ENCODE measurements at regions not wholly inside any gene's neighbourhood (a gene's known extent, or its start where the extent isn't known, plus 50 kb on each side); places are given as distances from the start of the nearest gene placed in this dataset.

DNA sequence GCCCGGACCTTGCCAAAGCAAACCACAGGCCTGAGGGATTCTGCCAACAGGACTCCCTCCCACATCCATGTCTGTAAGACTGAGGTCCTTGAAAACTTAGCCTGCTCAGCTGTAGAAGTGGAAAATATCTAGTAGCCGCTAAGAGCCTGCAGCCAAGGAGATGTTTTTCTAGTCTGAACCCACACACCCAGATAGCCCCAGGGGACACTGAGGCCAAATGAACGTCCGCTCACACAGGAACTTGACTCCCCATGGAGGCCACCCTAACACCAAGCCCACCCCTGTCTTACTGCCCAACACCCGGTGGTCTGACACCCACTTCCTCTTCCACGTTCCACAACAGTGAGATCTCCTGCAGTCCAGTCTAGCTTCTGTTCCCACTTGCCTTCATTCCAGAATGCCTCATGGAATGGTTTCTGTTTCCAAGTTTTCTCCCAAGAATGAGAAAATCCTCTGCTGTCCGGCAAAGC lies 174.8 kb downstream of the PLPP3 start:
- Mint-ChIP-seq H3K27ac (ENCODE audit: unreplicated experiment) (peak overlapping the region; percentile 2), H3K36me3 (ENCODE audit: low read depth) (no peaks in the 10 kb centered on the region), H3K4me1 (ENCODE audit: low read depth) (peaks cover 12% of the 10 kb centered on the region), H3K4me3 (ENCODE audit: unreplicated experiment) (no peak overlapping the region), H3K27me3 (ENCODE audit: low read depth) (no peaks in the 10 kb centered on the region), H3K9me3 (ENCODE audit: low read depth) (no peaks in the 10 kb centered on the region)
- no peak for DNase-seq (ENCODE audit: low spot score)
- TF ChIP-seq, protein P1, sequence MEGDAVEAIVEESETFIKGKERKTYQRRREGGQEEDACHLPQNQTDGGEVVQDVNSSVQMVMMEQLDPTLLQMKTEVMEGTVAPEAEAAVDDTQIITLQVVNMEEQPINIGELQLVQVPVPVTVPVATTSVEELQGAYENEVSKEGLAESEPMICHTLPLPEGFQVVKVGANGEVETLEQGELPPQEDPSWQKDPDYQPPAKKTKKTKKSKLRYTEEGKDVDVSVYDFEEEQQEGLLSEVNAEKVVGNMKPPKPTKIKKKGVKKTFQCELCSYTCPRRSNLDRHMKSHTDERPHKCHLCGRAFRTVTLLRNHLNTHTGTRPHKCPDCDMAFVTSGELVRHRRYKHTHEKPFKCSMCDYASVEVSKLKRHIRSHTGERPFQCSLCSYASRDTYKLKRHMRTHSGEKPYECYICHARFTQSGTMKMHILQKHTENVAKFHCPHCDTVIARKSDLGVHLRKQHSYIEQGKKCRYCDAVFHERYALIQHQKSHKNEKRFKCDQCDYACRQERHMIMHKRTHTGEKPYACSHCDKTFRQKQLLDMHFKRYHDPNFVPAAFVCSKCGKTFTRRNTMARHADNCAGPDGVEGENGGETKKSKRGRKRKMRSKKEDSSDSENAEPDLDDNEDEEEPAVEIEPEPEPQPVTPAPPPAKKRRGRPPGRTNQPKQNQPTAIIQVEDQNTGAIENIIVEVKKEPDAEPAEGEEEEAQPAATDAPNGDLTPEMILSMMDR (IDR thresholded peaks at IDR 0.05): no peak

DNA sequence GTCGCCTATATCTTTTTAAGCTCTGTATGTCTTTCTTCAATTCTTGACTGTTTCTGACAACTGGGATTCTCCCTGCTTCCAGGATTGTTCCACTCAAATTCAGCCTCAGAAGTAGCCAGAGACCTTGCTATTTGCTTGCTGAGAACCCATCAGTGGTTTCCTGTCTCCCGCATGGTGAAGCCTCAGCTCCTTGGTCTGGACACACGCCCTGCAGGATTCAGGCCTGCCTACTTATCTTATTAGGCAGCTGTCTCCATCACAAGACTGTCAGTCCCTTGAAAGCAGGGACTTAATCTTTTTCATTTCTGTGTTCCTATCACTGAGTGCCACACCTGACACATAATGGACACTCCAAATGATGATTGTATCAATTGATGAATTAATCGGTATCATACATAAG lies 175.3 kb downstream of the PLPP3 start:
- Mint-ChIP-seq H3K4me3 (ENCODE audit: unreplicated experiment) (no peak overlapping the region), H3K27me3 (ENCODE audit: low read depth) (no peaks in the 10 kb centered on the region), H3K9me3 (ENCODE audit: low read depth) (no peaks in the 10 kb centered on the region), H3K4me1 (ENCODE audit: low read depth) (peaks cover 12% of the 10 kb centered on the region), H3K36me3 (ENCODE audit: low read depth) (no peaks in the 10 kb centered on the region), H3K27ac (ENCODE audit: unreplicated experiment) (no peak overlapping the region)
- TF ChIP-seq, protein P1 (IDR thresholded peaks at IDR 0.05): no peak
- DNase-seq (ENCODE audit: low spot score): no peak

DNA sequence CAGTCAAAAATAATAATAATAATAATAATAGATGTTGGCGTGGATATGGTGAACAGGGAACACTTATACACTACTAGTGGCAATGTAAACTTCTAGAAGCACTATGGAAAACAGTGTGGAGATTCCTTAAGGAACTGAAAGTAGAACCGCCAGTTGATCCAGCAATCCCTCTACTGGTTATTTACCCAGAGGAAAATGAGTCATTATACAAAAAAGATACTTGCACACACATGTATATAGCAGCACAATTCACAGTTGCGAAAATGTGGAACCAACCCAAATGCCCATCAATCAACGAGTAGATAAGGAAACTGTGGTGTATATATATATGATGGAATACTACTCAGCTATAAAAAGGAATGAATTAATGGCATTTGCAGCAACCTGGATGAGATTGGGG lies 176.0 kb downstream of the PLPP3 start:
- TF ChIP-seq, protein P1 (IDR thresholded peaks at IDR 0.05): no peak
- Mint-ChIP-seq H3K4me1 (ENCODE audit: low read depth) (peaks cover 12% of the 10 kb centered on the region), H3K27me3 (ENCODE audit: low read depth) (no peaks in the 10 kb centered on the region), H3K9me3 (ENCODE audit: low read depth) (no peaks in the 10 kb centered on the region), H3K27ac (ENCODE audit: unreplicated experiment) (no peak overlapping the region), H3K36me3 (ENCODE audit: low read depth) (no peaks in the 10 kb centered on the region), H3K4me3 (ENCODE audit: unreplicated experiment) (no peak overlapping the region)
- no peak for DNase-seq (ENCODE audit: low spot score)

DNA sequence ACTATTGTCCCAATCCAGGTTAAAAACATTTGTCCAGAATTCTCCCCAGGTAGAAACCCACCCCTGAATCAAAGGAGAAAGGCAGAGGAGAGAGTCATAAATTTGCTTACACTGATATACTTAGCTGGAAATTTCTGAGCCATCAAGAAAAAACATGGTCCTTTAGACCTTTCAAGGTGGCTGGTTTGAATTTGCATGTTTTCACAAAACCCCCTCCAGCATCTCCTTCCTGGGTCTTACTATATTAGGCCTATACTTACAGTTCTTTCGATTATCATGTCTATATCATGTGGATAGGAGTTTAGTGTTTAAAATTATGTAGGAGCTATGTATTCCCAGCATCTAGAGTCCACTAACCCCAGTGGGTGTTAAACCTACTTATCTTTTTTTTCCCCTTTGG lies 178.2 kb downstream of the PLPP3 start:
- H3K4me1 Mint-ChIP-seq (ENCODE audit: low read depth): peaks cover 12% of the 10 kb centered on the region
- DNase-seq (ENCODE audit: low spot score): no peak
- TF ChIP-seq, protein P1 (IDR thresholded peaks at IDR 0.05): no peak
- no peaks in the 10 kb centered on the region for H3K27me3 Mint-ChIP-seq (ENCODE audit: low read depth)
- H3K27ac Mint-ChIP-seq (ENCODE audit: unreplicated experiment): no peak overlapping the region
- no peaks in the 10 kb centered on the region for H3K9me3 Mint-ChIP-seq (ENCODE audit: low read depth)
- no peaks in the 10 kb centered on the region for H3K36me3 Mint-ChIP-seq (ENCODE audit: low read depth)
- H3K4me3 Mint-ChIP-seq (ENCODE audit: unreplicated experiment): no peak overlapping the region

DNA sequence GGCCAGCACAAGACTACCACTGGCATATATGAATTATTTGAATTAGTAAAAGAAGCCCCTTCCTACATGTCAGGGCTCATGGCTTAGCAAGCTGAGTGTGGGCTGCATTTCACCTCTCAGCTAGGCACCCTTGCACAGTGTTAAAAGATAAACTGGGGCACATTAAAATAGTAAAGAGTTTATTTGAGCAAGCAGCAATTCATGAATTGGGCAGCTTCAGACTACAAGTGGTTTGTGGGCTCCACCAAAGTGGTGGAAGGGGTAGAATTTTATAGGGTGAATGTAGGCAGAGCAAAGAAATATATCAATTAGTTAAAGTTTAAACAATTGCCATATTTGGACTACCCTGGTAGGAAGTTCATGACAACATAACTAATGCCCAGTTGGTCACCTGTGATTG lies 178.8 kb downstream of the PLPP3 start:
- Mint-ChIP-seq H3K36me3 (ENCODE audit: low read depth) (no peaks in the 10 kb centered on the region), H3K27ac (ENCODE audit: unreplicated experiment) (no peak overlapping the region)

More for the DNA sequence above, 178.8 kb downstream of the PLPP3 start:
- no peaks in the 10 kb centered on the region for H3K27me3 Mint-ChIP-seq (ENCODE audit: low read depth)
- TF ChIP-seq, protein P1 (IDR thresholded peaks at IDR 0.05): no peak
- DNase-seq (ENCODE audit: low spot score): no peak
- peaks cover 12% of the 10 kb centered on the region for H3K4me1 Mint-ChIP-seq (ENCODE audit: low read depth)
- no peak overlapping the region for H3K4me3 Mint-ChIP-seq (ENCODE audit: unreplicated experiment)
- no peaks in the 10 kb centered on the region for H3K9me3 Mint-ChIP-seq (ENCODE audit: low read depth)

All from chondrocyte (in vitro differentiated cells).